ENCODE measurements at regions not wholly inside any gene's neighbourhood (a gene's known extent, or its start where the extent isn't known, plus 50 kb on each side); places are given as distances from the start of the nearest gene placed in this dataset.

- Histone ChIP-seq H3K27me3 (no peaks in the 10 kb centered on the region), H3K4me3 (ENCODE audit: low read depth in 1 of 2, low read length in 1 of 2) (no peak overlapping the region), H3K4me1 (ENCODE audit: control insufficient read depth in 1 of 2, insufficient read depth in 1 of 2, low read depth in 1 of 2, low read length in 1 of 2) (no peaks in the 10 kb centered on the region), H3K36me3 (no peaks in the 10 kb centered on the region), H3K27ac (no peak overlapping the region), H3K9me3 (no peaks in the 10 kb centered on the region)
- TF ChIP-seq CTCF (IDR thresholded peaks at IDR 0.05): no peak
Measured at GRCh38 chr5:154669402-154669801, 85.8 kb upstream of the LARP1 start.

- H3K36me3 ChIP-seq: no peaks in the 10 kb centered on the region
- H3K4me3 ChIP-seq (ENCODE audit: low read depth in 1 of 2, low read length in 1 of 2): no peak overlapping the region
- no peak overlapping the region for H3K27ac ChIP-seq
- no peaks in the 10 kb centered on the region for H3K27me3 ChIP-seq
- H3K4me1 ChIP-seq (ENCODE audit: control insufficient read depth in 1 of 2, insufficient read depth in 1 of 2, low read depth in 1 of 2, low read length in 1 of 2): no peaks in the 10 kb centered on the region
- H3K9me3 ChIP-seq: no peaks in the 10 kb centered on the region
- TF ChIP-seq CTCF (IDR thresholded peaks at IDR 0.05): no peak
Measured at GRCh38 chr5:154664869-154665268, 90.3 kb upstream of the LARP1 start.

- no peaks in the 10 kb centered on the region for H3K4me1 ChIP-seq (ENCODE audit: control insufficient read depth in 1 of 2, insufficient read depth in 1 of 2, low read depth in 1 of 2, low read length in 1 of 2)
- no peaks in the 10 kb centered on the region for H3K36me3 ChIP-seq
- no peak for TF ChIP-seq CTCF (IDR thresholded peaks at IDR 0.05)
- no peak overlapping the region for H3K27ac ChIP-seq
- H3K9me3 ChIP-seq: no peaks in the 10 kb centered on the region
- H3K27me3 ChIP-seq: no peaks in the 10 kb centered on the region
- H3K4me3 ChIP-seq (ENCODE audit: low read depth in 1 of 2, low read length in 1 of 2): no peak overlapping the region
Measured at GRCh38 chr5:154663424-154663823, 91.8 kb upstream of the LARP1 start.

- no peak overlapping the region for H3K27ac ChIP-seq
- H3K36me3 ChIP-seq: no peaks in the 10 kb centered on the region
- TF ChIP-seq CTCF (IDR thresholded peaks at IDR 0.05): no peak
- H3K4me3 ChIP-seq (ENCODE audit: low read depth in 1 of 2, low read length in 1 of 2): no peak overlapping the region
- H3K4me1 ChIP-seq (ENCODE audit: control insufficient read depth in 1 of 2, insufficient read depth in 1 of 2, low read depth in 1 of 2, low read length in 1 of 2): no peaks in the 10 kb centered on the region
- H3K27me3 ChIP-seq: peaks cover 5% of the 10 kb centered on the region
- H3K9me3 ChIP-seq: no peaks in the 10 kb centered on the region
Measured at GRCh38 chr5:154654486-154655371, 100.4 kb upstream of the LARP1 start.

GRCh38 chr5:154653764-154654485 is 101.3 kb upstream of the LARP1 start:
- H3K27me3 ChIP-seq: peaks cover 10% of the 10 kb centered on the region
- TF ChIP-seq CTCF (IDR thresholded peaks at IDR 0.05): no peak
- H3K36me3 ChIP-seq: no peaks in the 10 kb centered on the region
- no peaks in the 10 kb centered on the region for H3K9me3 ChIP-seq
- no peak overlapping the region for H3K4me3 ChIP-seq (ENCODE audit: low read depth in 1 of 2, low read length in 1 of 2)
- H3K4me1 ChIP-seq (ENCODE audit: control insufficient read depth in 1 of 2, insufficient read depth in 1 of 2, low read depth in 1 of 2, low read length in 1 of 2): no peaks in the 10 kb centered on the region
- no peak overlapping the region for H3K27ac ChIP-seq
